HCT116 (cell line): ENCODE measurements at regions not wholly inside any gene's neighbourhood (a gene's known extent, or its start where the extent isn't known, plus 50 kb on each side); places are given as distances from the start of the nearest gene placed in this dataset.

Experiments
- ATAC-seq: fragments of 200-7000 bp; cut with Tn5 transposase; 2 replicates; pipeline ENCODE4 v1.9.1; 2020; ENCODE audit warnings: mild to moderate bottlenecking, moderate library complexity
- BruUV-seq: library from RNA; stranded (reverse); fragments of 400-500 nt; replicated peaks from 2 replicates; lab custom pipeline; 2021; lab: Mats Ljungman, UMichigan
- CTCF ChIA-PET: fragments of 300-600 bp; sonication (Branson Sonifier 250); formaldehyde crosslinking; loops from one replicate; lab custom pipeline; 2021; ENCODE audit warnings: antibody characterized with exemption; lab: Charles Lee
- POLR2A ChIA-PET: fragments of 300-600, 350-600 bp; sonication (Branson Sonifier 250); formaldehyde crosslinking; loops from one replicate; lab custom pipeline; 2021; ENCODE audit warnings: antibody characterized with exemption; lab: Charles Lee
- RAD21 ChIA-PET, 2 experiments: fragments of 300-600 bp; sonication (Branson Sonifier 250); formaldehyde crosslinking; loops; one replicate each; lab custom pipeline; 2023; ENCODE audit warnings: low total read pairs in 2 of 2; ENCODE audit not compliant: uncharacterized antibody in 2 of 2, unreplicated experiment in 2 of 2, low non-redundant PET in 1 of 2; lab: Charles Lee
- DNase-seq: peaks from one replicate; pipeline ENCODE4 v3.0.0-alpha.2; 2010; ENCODE audit warnings: low read depth, low spot score
- H2AFZ ChIP-seq: fragments of 200-600 bp; shearing (Covaris generic), sonication (generic); 2 replicates; pipeline ENCODE4 v1.6.1; 2017; ENCODE audit warnings: low read depth, mixed run types, mixed read lengths, antibody characterized with exemption, low read length; ENCODE audit not compliant: poor library complexity, severe bottlenecking
- H3K27ac ChIP-seq: 2 replicates; pipeline ENCODE4 v1.5.1; 2012; ENCODE audit warnings: low read depth, low read length
- H3K27me3 ChIP-seq: fragments of 200-600 bp; sonication (generic); 2 replicates; pipeline ENCODE4 v1.6.1; 2016; ENCODE audit warnings: mixed run types, low read length, mixed read lengths; ENCODE audit not compliant: insufficient read depth
- H3K36me3 ChIP-seq, 2 experiments: fragments of 200-500 bp in 1 of 2; fragments of 200-600 bp in 1 of 2; sonication (Bioruptor generic) in 1 of 2; sonication (generic) in 1 of 2; 2 replicates each; pipeline versions ENCODE4 v1.5.1 to v1.6.1; 2014 to 2016; ENCODE audit warnings: low read length in 2 of 2, inconsistent platforms in 1 of 2, mixed read lengths in 1 of 2, mixed run types in 1 of 2; ENCODE audit not compliant: insufficient read depth in 2 of 2, control insufficient read depth in 1 of 2
- H3K4me1 ChIP-seq, 2 experiments: fragments of 200-600 bp in 1 of 2; sonication (generic) in 1 of 2; 2 replicates each; pipeline versions ENCODE4 v1.5.1 to v1.6.1; 2012 to 2017; ENCODE audit warnings: low read length in 2 of 2, inconsistent platforms in 1 of 2, mild to moderate bottlenecking in 1 of 2, mixed read lengths in 1 of 2, mixed run types in 1 of 2, moderate library complexity in 1 of 2; ENCODE audit not compliant: insufficient read depth in 2 of 2, control insufficient read depth in 1 of 2
- H3K4me2 ChIP-seq: fragments of 200-600 bp; sonication (generic); 2 replicates; pipeline ENCODE4 v1.6.1; 2017; ENCODE audit warnings: mixed run types, low read length, mixed read lengths
- H3K4me3 ChIP-seq, 2 experiments: fragments of 200-600 bp in 1 of 2; sonication (generic) in 1 of 2; replicated peaks in 1 of 2; 2 replicates each; pipeline ENCODE4 v1.5.1; 2011 to 2016; ENCODE audit warnings: low read length in 2 of 2, control low read depth in 1 of 2, low read depth in 1 of 2, mild to moderate bottlenecking in 1 of 2, mixed read lengths in 1 of 2, mixed run types in 1 of 2
- H3K79me2 ChIP-seq: fragments of 200-600 bp; sonication (generic); 2 replicates; pipeline ENCODE4 v1.6.1; 2017; ENCODE audit warnings: mild to moderate bottlenecking, mixed run types, low read length, moderate library complexity, mixed read lengths; ENCODE audit not compliant: insufficient read depth
- H3K9ac ChIP-seq: fragments of 200-600 bp; sonication (generic); 2 replicates; pipeline ENCODE4 v1.6.1; 2016; ENCODE audit warnings: low read length, mixed read lengths
- H3K9me2 ChIP-seq: fragments of 200-600 bp; sonication (generic), shearing (Covaris generic); 2 replicates; pipeline ENCODE4 v1.6.1; 2017; ENCODE audit warnings: mixed run types, mild to moderate bottlenecking, moderate library complexity; ENCODE audit not compliant: insufficient read depth
- H3K9me3 ChIP-seq, 2 experiments: fragments of 200-500 bp in 1 of 2; fragments of 200-600 bp in 1 of 2; sonication (Bioruptor generic) in 1 of 2; sonication (generic) in 1 of 2; 2 replicates each; pipeline ENCODE4 v1.6.1; 2014 to 2017; ENCODE audit warnings: low read length in 2 of 2, mixed read lengths in 2 of 2, inconsistent platforms in 1 of 2, low read depth in 1 of 2, mild to moderate bottlenecking in 1 of 2, mixed run types in 1 of 2, moderate library complexity in 1 of 2; ENCODE audit not compliant: control insufficient read depth in 1 of 2, insufficient read depth in 1 of 2
- H4K20me1 ChIP-seq: fragments of 200-600 bp; sonication (generic), shearing (Covaris generic); 2 replicates; pipeline ENCODE4 v1.6.1; 2017; ENCODE audit warnings: mixed run types, mild to moderate bottlenecking, moderate library complexity; ENCODE audit not compliant: insufficient read depth
- CBX3 ChIP-seq: IDR thresholded peaks from 2 replicates; pipeline ENCODE4 v1.6.1; 2012; ENCODE audit warnings: low read depth
- EGR1 ChIP-seq: IDR thresholded peaks from 2 replicates; pipeline ENCODE4 v1.6.1; 2012; ENCODE audit warnings: low read depth
- ELF1 ChIP-seq: IDR thresholded peaks from 2 replicates; pipeline ENCODE4 v1.6.1; 2012; ENCODE audit warnings: low read depth, borderline replicate concordance
- EZH2 ChIP-seq: fragments of 200-600 bp; sonication (generic); IDR thresholded peaks from 2 replicates; pipeline ENCODE4 v1.6.1; 2017; ENCODE audit warnings: antibody characterized with exemption, mixed run types
- EZH2phosphoT487 ChIP-seq: fragments of 200-600 bp; IDR thresholded peaks from 2 replicates; pipeline ENCODE4 v1.6.1; 2018; ENCODE audit warnings: antibody characterized with exemption, borderline replicate concordance
- FOSL1 ChIP-seq: IDR thresholded peaks from 2 replicates; pipeline ENCODE4 v1.6.1; 2012; ENCODE audit warnings: low read depth
- JUND ChIP-seq: IDR thresholded peaks from 2 replicates; pipeline ENCODE4 v1.6.1; 2012
- POLR2AphosphoS5 ChIP-seq: IDR thresholded peaks from 2 replicates; pipeline ENCODE4 v1.6.1; 2011; ENCODE audit warnings: mild to moderate bottlenecking, low read depth, low read length, moderate library complexity
- RAD21 ChIP-seq: IDR thresholded peaks from 2 replicates; pipeline ENCODE4 v1.6.1; 2012; ENCODE audit warnings: low read depth, mild to moderate bottlenecking
- TCF7L2 ChIP-seq: IDR thresholded peaks from 2 replicates; pipeline ENCODE4 v1.7.0; 2011; ENCODE audit warnings: borderline replicate concordance, inconsistent platforms; ENCODE audit not compliant: insufficient read depth, insufficient read length; ENCODE audit errors: extremely low read depth
- YY1 ChIP-seq: IDR thresholded peaks from 2 replicates; pipeline ENCODE4 v1.6.1; 2011; ENCODE audit warnings: low read length, low read depth, moderate library complexity, mild to moderate bottlenecking; ENCODE audit not compliant: insufficient replicate concordance; ENCODE audit errors: extremely low read depth
- intact Hi-C: fragments of 100-400 bp; cut with micrococcal nuclease; formaldehyde crosslinking; loops from 2 replicates; pipeline ENCODE4 v1.10.0; 2022
- TF ChIP-seq, protein P1 (sequence below): IDR thresholded peaks from 2 replicates; pipeline ENCODE4 v1.6.1; 2012
- TF ChIP-seq, protein P2 (sequence below), 3 experiments: fragments of 200-600 bp in 1 of 3; sonication (generic) in 1 of 3; IDR thresholded peaks in 2 of 3; conservative IDR thresholded peaks in 1 of 3; 2 replicates each; pipeline ENCODE4 v1.5.1; 2012 to 2017; ENCODE audit warnings: low read depth in 2 of 3, low read length in 2 of 3, antibody characterized with exemption in 1 of 3, borderline replicate concordance in 1 of 3, control low read depth in 1 of 3, mild to moderate bottlenecking in 1 of 3, mixed read lengths in 1 of 3, mixed run types in 1 of 3, moderate library complexity in 1 of 3; ENCODE audit not compliant: insufficient read depth in 1 of 3
- TF ChIP-seq, protein P3 (sequence below): IDR thresholded peaks from 2 replicates; pipeline ENCODE4 v1.6.1; 2012
- TF ChIP-seq, protein P4 (sequence below): IDR thresholded peaks from 2 replicates; pipeline ENCODE4 v1.6.1; 2011; ENCODE audit warnings: mild to moderate bottlenecking, low read length, moderate library complexity; ENCODE audit not compliant: insufficient replicate concordance; ENCODE audit errors: extremely low read depth

DNA sequence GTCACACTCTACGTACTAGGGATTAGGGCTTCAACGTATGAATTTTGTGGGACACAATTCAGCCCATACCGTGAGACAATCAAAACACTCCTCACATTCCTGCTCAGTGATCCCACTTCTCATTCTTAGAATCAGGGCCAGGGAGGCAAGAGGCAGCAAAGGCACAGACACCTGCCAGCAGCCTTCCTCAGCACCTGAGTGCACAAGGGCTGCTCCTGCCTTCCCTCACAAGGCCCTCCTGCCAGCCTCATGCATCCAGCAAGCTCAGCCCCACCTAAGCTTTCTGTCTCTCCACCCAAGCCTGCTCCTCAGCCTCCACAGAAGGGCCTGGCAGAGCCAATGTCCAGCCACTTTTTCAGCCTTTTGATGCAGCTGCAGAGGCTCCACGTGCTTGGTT is 141.6 kb downstream of the SP3 start:
- ChIA-PET RAD21 (no interaction called here), CTCF (no interaction called here), POLR2A (no interaction called here)
- no peaks in the 10 kb centered on the region for H3K9me3 ChIP-seq
- peaks cover 7% of the 10 kb centered on the region; the same call in 1 of the 2 replicates for H3K27me3 ChIP-seq
- no peaks in the 10 kb centered on the region for H3K4me1 ChIP-seq
- H3K9ac ChIP-seq: no peak overlapping the region
- no peak for DNase-seq
- H2AFZ ChIP-seq: no peak overlapping the region
- intact Hi-C loops: no loop called here
- no peak overlapping the region for H3K27ac ChIP-seq
- TF ChIP-seq EZH2phosphoT487: no peak
- no peak for TF ChIP-seq RAD21
- no peak for TF ChIP-seq FOSL1
- TF ChIP-seq EGR1: no peak
- no peak for TF ChIP-seq ELF1
- no peak for TF ChIP-seq JUND
- TF ChIP-seq, protein P1, sequence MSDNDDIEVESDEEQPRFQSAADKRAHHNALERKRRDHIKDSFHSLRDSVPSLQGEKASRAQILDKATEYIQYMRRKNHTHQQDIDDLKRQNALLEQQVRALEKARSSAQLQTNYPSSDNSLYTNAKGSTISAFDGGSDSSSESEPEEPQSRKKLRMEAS: no peak
- TF ChIP-seq TCF7L2: no peak
- no peaks in the 10 kb centered on the region for H4K20me1 ChIP-seq
- H3K36me3 ChIP-seq: no peaks in the 10 kb centered on the region
- no peak overlapping the region for H3K4me3 ChIP-seq
- H3K79me2 ChIP-seq: no peaks in the 10 kb centered on the region
- ATAC-seq: no peak
- BruUV-seq: no TSS peak
- no peaks in the 10 kb centered on the region for H3K9me2 ChIP-seq
- no peak overlapping the region for H3K4me2 ChIP-seq

DNA sequence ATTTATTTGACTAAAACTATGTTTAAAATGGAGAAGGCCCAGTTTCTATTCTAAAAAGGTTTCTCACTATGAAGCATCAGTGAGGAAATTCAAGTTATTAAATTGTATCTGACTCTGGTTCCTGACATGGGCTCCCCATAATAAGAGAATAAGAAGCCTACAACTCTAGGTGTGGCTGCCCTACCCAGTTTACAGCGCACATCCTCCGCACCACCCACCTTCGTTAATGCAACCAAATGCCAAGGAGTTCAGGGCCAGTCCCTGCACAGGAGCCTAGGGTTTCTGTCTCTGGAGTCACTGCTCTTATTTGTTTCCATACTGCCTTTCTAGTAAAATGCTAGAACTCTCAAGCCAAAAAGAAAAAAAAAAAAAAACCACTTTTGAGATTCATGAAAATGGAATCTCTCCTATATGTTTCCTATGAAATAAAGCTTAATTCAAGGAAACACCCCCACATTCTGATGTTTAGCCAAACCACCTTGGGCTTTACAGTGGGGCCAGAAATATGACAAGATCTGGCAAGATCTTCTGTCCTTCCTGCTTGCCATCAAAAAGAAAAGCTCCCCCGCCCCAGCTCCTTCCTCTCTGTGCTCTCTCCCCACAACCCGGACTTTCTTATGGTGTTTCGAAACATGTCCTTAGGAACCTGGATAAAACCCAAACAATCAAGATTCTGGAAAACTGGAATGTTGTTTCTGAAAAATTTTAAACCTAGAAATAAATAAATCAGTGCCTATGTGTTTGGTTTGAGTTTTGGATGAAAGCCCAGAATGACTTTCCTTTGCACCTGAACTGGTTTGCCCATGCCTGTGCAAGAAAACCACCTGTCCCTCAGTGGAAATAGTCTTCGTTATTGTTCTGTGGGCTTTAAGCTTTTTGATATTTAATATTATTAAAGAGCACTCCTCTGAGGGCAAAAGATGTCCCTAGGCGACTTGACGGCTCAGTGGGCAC is 136.7 kb downstream of the SP3 start:
- ChIA-PET RAD21 (no interaction called here), CTCF (no interaction called here), POLR2A (no interaction called here)
- no peak overlapping the region for H3K4me2 ChIP-seq
- H3K4me1 ChIP-seq: no peaks in the 10 kb centered on the region
- no peaks in the 10 kb centered on the region for H3K9me3 ChIP-seq
- no peaks in the 10 kb centered on the region for H4K20me1 ChIP-seq
- no peaks in the 10 kb centered on the region for H3K27me3 ChIP-seq
- ATAC-seq (no peak), DNase-seq (no peak)
- H3K36me3 ChIP-seq: no peaks in the 10 kb centered on the region
- intact Hi-C loops: no loop called here
- BruUV-seq: no TSS peak
- no peaks in the 10 kb centered on the region for H3K9me2 ChIP-seq
- no peak overlapping the region for H3K4me3 ChIP-seq
- H3K79me2 ChIP-seq: no peaks in the 10 kb centered on the region
- no peak overlapping the region for H2AFZ ChIP-seq
- no peak overlapping the region for H3K27ac ChIP-seq
- no peak overlapping the region for H3K9ac ChIP-seq
- TF ChIP-seq EGR1 (no peak), EZH2 (no peak), RAD21 (no peak), EZH2phosphoT487 (no peak), YY1 (no peak), POLR2AphosphoS5 (no peak), CBX3 (no peak)
- TF ChIP-seq, protein P2, sequence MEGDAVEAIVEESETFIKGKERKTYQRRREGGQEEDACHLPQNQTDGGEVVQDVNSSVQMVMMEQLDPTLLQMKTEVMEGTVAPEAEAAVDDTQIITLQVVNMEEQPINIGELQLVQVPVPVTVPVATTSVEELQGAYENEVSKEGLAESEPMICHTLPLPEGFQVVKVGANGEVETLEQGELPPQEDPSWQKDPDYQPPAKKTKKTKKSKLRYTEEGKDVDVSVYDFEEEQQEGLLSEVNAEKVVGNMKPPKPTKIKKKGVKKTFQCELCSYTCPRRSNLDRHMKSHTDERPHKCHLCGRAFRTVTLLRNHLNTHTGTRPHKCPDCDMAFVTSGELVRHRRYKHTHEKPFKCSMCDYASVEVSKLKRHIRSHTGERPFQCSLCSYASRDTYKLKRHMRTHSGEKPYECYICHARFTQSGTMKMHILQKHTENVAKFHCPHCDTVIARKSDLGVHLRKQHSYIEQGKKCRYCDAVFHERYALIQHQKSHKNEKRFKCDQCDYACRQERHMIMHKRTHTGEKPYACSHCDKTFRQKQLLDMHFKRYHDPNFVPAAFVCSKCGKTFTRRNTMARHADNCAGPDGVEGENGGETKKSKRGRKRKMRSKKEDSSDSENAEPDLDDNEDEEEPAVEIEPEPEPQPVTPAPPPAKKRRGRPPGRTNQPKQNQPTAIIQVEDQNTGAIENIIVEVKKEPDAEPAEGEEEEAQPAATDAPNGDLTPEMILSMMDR (IDR thresholded peaks at IDR 0.05 in 2 of 3, conservative IDR thresholded peaks at IDR 0.05 in 1 of 3; ENCODE audit: borderline replicate concordance in 1 of 3, insufficient read depth in 1 of 3, low read depth in 2 of 3, low read length in 2 of 3): no peak
- TF ChIP-seq, protein P3, sequence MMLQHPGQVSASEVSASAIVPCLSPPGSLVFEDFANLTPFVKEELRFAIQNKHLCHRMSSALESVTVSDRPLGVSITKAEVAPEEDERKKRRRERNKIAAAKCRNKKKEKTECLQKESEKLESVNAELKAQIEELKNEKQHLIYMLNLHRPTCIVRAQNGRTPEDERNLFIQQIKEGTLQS: no peak
- TF ChIP-seq, protein P4, sequence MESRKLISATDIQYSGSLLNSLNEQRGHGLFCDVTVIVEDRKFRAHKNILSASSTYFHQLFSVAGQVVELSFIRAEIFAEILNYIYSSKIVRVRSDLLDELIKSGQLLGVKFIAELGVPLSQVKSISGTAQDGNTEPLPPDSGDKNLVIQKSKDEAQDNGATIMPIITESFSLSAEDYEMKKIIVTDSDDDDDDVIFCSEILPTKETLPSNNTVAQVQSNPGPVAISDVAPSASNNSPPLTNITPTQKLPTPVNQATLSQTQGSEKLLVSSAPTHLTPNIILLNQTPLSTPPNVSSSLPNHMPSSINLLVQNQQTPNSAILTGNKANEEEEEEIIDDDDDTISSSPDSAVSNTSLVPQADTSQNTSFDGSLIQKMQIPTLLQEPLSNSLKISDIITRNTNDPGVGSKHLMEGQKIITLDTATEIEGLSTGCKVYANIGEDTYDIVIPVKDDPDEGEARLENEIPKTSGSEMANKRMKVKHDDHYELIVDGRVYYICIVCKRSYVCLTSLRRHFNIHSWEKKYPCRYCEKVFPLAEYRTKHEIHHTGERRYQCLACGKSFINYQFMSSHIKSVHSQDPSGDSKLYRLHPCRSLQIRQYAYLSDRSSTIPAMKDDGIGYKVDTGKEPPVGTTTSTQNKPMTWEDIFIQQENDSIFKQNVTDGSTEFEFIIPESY: no peak
